ENCODE measurements at regions not wholly inside any gene's neighbourhood (a gene's known extent, or its start where the extent isn't known, plus 50 kb on each side); places are given as distances from the start of the nearest gene placed in this dataset.

GRCh38 chr3:87822563-87822962 lies 236.2 kb downstream of the CGGBP1 start:
- no peak for TF ChIP-seq POLR2A (IDR thresholded peaks at IDR 0.05)
- no peak for TF ChIP-seq EP300 (IDR thresholded peaks at IDR 0.05)
- no peak for TF ChIP-seq CTCF (IDR thresholded peaks at IDR 0.05)

All from gastroesophageal sphincter (tissue), 3 donors.